Upper lobe of left lung (tissue), 6 donors: ENCODE measurements at regions not wholly inside any gene's neighbourhood (a gene's known extent, or its start where the extent isn't known, plus 50 kb on each side); places are given as distances from the start of the nearest gene placed in this dataset.

Experiments
- ATAC-seq, 2 donors: fragments of 200-7000 bp; cut with Tn5 transposase; one replicate each; pipeline ENCODE4 v1.9.1; 2022; ENCODE audit warnings: mild to moderate bottlenecking in 2 of 2, moderate library complexity in 2 of 2; ENCODE audit not compliant: low FRiP score in 2 of 2
- DNase-seq, 2 donors: peaks; one replicate each; pipeline ENCODE4 v3.0.0-alpha.2; 2019 to 2020
- H3K27ac ChIP-seq, 4 donors: fragments of 200-600 bp; sonication (generic); one replicate each; pipeline ENCODE4 v1.5.1; 2016 to 2019
- H3K27me3 ChIP-seq, 4 donors: fragments of 200-600 bp; sonication (generic); one replicate each; pipeline ENCODE4 v1.5.1; 2017 to 2019
- H3K36me3 ChIP-seq, 4 donors: fragments of 200-600 bp; sonication (generic); one replicate each; pipeline ENCODE4 v1.5.1; 2016 to 2019
- H3K4me1 ChIP-seq, 4 donors: fragments of 200-600 bp; sonication (generic); one replicate each; pipeline ENCODE4 v1.5.1; 2018 to 2019
- H3K4me3 ChIP-seq, 4 donors: fragments of 200-600 bp; sonication (generic); one replicate each; pipeline ENCODE4 v1.5.1; 2017 to 2019; ENCODE audit warnings: mild to moderate bottlenecking in 2 of 4, moderate library complexity in 1 of 4
- H3K9me3 ChIP-seq, 4 donors: fragments of 200-600 bp; sonication (generic); one replicate each; pipeline ENCODE4 v1.5.1; 2018 to 2019
- EP300 ChIP-seq, 4 donors: sonication (generic); formaldehyde crosslinking; IDR thresholded peaks; one replicate each; pipeline ENCODE4 v1.5.1; 2017; ENCODE audit warnings: antibody characterized with exemption in 4 of 4, control low read depth in 2 of 4
- POLR2A ChIP-seq, 4 donors: fragments of 450-650 bp; IDR thresholded peaks; one replicate each; pipeline ENCODE4 v1.5.1; 2016 to 2017; ENCODE audit warnings: antibody characterized with exemption in 4 of 4, mild to moderate bottlenecking in 2 of 4
- POLR2AphosphoS5 ChIP-seq, 2 donors: sonication (generic); formaldehyde crosslinking; IDR thresholded peaks; one replicate each; pipeline ENCODE4 v1.5.1; 2017; ENCODE audit warnings: antibody characterized with exemption in 2 of 2
- WGBS, 2 donors: methylation state at CpG; one replicate each; pipeline ENCODE4 v1.1.5; 2017 to 2018; 5-methylcytosine and 5-hydroxymethylcytosine counted together
- TF ChIP-seq, protein P1 (sequence below), 6 experiments: fragments of 450-650 bp in 4 of 6; fragments of 200-600 bp in 2 of 6; sonication (generic) in 2 of 6; IDR thresholded peaks; one replicate each; pipeline ENCODE4 v1.5.1; 2016 to 2019; ENCODE audit warnings: antibody characterized with exemption in 6 of 6
- donor health status: DM: no; HTN: no; CAD: no; lungs with moderate emphysema.
- donor health status: DM: no; HTN: yes; CAD: no; lungs with severe emphysema.

DNA sequence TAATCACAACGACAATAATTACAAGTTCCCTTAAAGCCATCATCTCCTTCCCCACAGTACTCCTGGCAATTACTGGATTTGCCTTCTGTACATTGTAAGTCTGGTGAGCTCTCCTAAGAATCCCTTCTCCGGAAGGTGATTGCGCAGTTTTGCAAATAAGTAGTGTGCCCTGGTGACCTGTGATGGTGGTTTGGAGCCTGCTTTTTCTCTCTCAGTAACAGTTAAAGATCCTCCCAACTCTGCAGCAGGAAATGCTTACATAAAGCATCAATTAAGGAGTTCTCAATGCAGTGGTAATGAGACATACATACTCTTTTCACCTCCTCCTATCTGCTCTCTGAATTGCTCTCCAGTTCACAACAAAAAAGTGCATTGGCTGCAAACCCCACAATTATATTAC lies 159.7 kb downstream of the SH2D1A start:
- Histone ChIP-seq H3K27ac (no peak overlapping the region), H3K27me3 (no peaks in the 10 kb centered on the region), H3K4me3 (no peak overlapping the region), H3K36me3 (no peaks in the 10 kb centered on the region), H3K9me3 (no peaks in the 10 kb centered on the region), H3K4me1 (no peaks in the 10 kb centered on the region)
- DNase-seq: no peak
- WGBS, 2 donors: 72 to 89% methylated on average over 3 of the region's 3 CpGs
- ATAC-seq: no peak
- TF ChIP-seq POLR2AphosphoS5 (IDR thresholded peaks at IDR 0.05): no peak
- no peak for TF ChIP-seq EP300 (IDR thresholded peaks at IDR 0.05)
- TF ChIP-seq, protein P1, sequence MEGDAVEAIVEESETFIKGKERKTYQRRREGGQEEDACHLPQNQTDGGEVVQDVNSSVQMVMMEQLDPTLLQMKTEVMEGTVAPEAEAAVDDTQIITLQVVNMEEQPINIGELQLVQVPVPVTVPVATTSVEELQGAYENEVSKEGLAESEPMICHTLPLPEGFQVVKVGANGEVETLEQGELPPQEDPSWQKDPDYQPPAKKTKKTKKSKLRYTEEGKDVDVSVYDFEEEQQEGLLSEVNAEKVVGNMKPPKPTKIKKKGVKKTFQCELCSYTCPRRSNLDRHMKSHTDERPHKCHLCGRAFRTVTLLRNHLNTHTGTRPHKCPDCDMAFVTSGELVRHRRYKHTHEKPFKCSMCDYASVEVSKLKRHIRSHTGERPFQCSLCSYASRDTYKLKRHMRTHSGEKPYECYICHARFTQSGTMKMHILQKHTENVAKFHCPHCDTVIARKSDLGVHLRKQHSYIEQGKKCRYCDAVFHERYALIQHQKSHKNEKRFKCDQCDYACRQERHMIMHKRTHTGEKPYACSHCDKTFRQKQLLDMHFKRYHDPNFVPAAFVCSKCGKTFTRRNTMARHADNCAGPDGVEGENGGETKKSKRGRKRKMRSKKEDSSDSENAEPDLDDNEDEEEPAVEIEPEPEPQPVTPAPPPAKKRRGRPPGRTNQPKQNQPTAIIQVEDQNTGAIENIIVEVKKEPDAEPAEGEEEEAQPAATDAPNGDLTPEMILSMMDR (IDR thresholded peaks at IDR 0.05): no peak
- no peak for TF ChIP-seq POLR2A (IDR thresholded peaks at IDR 0.05)

DNA sequence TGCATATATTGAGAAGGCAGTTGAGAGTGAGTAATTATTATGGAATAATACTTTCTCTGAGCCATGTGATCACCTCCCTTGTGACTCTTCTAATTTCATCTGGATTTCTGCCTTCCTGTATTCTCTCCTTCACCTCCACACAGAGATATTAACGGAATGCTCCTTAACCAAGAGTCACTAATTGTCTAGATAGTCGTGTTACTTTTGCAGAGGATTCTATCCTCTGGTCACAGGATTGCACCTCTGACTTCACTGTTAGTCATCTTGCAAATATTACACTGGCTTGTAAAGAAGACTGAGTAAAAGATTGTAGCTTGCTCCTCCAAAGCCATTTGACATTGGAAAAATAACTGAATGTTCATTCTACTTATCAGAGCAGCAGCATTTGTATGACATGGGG lies 160.9 kb downstream of the SH2D1A start:
- Histone ChIP-seq H3K4me1 (no peaks in the 10 kb centered on the region), H3K36me3 (no peaks in the 10 kb centered on the region), H3K27ac (no peak overlapping the region), H3K27me3 (no peaks in the 10 kb centered on the region), H3K9me3 (no peaks in the 10 kb centered on the region), H3K4me3 (no peak overlapping the region)
- no peak for ATAC-seq
- DNase-seq: no peak
- TF ChIP-seq POLR2A (IDR thresholded peaks at IDR 0.05): no peak
- TF ChIP-seq POLR2AphosphoS5 (IDR thresholded peaks at IDR 0.05): no peak
- TF ChIP-seq, protein P1 (IDR thresholded peaks at IDR 0.05): no peak
- no peak for TF ChIP-seq EP300 (IDR thresholded peaks at IDR 0.05)
- 84 to 95% methylated on average over 2 of the region's 2 CpGs for WGBS, 2 donors

DNA sequence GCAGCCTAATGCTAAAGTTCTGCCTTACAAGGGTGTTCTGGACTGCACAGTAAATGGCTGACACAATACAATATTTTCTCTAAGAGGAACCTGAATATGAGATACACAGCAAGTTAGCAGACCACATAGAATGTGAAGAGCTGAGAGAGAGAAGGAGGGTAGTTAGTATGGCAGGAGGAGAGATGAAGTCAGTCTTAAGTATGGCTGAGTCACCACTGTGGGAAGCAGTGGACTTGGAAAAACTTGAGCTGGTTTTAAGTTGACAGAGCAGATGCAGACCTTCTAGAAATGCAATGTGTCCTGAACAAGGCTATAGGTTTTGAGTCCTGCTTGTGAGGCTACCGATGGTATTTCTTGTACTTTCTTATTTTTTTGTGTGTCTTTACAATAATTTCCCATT lies 172.5 kb downstream of the SH2D1A start:
- Histone ChIP-seq H3K4me1 (no peaks in the 10 kb centered on the region), H3K27ac (no peak overlapping the region), H3K4me3 (no peak overlapping the region), H3K9me3 (peaks cover 0 to 4% (median 0%) of the 10 kb centered on the region in 4 donors), H3K27me3 (no peaks in the 10 kb centered on the region), H3K36me3 (no peaks in the 10 kb centered on the region)
- 84 to 95% methylated on average over 1 of the region's 1 CpG for WGBS, 2 donors
- no peak for DNase-seq
- no peak for ATAC-seq
- TF ChIP-seq, protein P1 (IDR thresholded peaks at IDR 0.05): no peak
- no peak for TF ChIP-seq EP300 (IDR thresholded peaks at IDR 0.05)
- TF ChIP-seq POLR2A (IDR thresholded peaks at IDR 0.05): no peak
- no peak for TF ChIP-seq POLR2AphosphoS5 (IDR thresholded peaks at IDR 0.05)

DNA sequence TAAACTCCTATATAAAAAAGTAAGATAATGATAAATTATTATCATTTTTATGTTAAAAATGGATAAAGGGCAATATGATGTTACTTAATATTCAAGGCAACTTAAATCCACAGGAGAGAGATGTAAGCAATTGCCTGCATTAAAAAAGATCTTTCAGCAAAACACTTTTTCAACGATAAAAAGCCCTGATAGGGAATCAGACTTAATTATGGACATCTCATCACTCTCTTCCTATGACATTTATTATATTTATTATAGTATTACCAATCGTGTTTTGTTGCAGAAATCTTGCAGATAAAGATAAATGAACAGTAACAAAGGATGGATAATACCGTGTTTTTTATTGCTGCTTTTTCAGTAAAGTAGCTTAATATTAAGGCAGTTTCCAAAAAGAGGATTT lies 178.5 kb downstream of the SH2D1A start:
- TF ChIP-seq, protein P1 (IDR thresholded peaks at IDR 0.05): no peak
- TF ChIP-seq POLR2AphosphoS5 (IDR thresholded peaks at IDR 0.05) (no peak), EP300 (IDR thresholded peaks at IDR 0.05) (no peak), POLR2A (IDR thresholded peaks at IDR 0.05) (no peak)
- Histone ChIP-seq H3K4me3 (no peak overlapping the region), H3K27me3 (no peaks in the 10 kb centered on the region), H3K27ac (no peak overlapping the region), H3K36me3 (no peaks in the 10 kb centered on the region), H3K4me1 (no peaks in the 10 kb centered on the region), H3K9me3 (no peaks in the 10 kb centered on the region)
- WGBS, 2 donors: 65 to 85% methylated on average over 3 of the region's 3 CpGs
- DNase-seq (no peak), ATAC-seq (no peak)

DNA sequence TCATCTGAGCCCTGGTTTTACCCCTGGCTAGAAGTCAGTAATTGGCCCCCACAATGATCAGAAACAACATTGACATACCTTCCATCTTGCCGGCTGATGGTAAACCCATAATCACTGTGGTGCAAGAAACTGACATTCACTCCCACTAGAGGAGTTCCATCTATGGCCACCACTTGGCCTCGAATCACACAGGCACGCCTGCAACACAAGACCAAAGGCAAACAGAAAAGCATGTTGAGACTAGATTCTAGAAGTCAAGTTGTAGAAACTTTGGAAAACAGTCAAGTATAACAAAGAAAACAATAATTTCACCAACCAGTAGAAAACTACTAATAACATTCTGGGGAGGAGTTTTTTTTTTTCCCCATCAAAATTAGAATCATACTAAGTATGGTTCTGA lies 183.4 kb downstream of the SH2D1A start:
- no peak for ATAC-seq
- H3K27ac ChIP-seq: no peak overlapping the region
- no peaks in the 10 kb centered on the region for H3K36me3 ChIP-seq
- no peak for TF ChIP-seq EP300 (IDR thresholded peaks at IDR 0.05)
- TF ChIP-seq, protein P1 (IDR thresholded peaks at IDR 0.05): no peak
- TF ChIP-seq POLR2AphosphoS5 (IDR thresholded peaks at IDR 0.05): no peak
- no peak for TF ChIP-seq POLR2A (IDR thresholded peaks at IDR 0.05)
- 54 to 78% methylated on average over 3 of the region's 3 CpGs for WGBS, 2 donors
- H3K9me3 ChIP-seq: no peaks in the 10 kb centered on the region
- DNase-seq: no peak
- no peaks in the 10 kb centered on the region for H3K27me3 ChIP-seq
- H3K4me1 ChIP-seq: no peaks in the 10 kb centered on the region
- no peak overlapping the region for H3K4me3 ChIP-seq
